Immature natural killer cell (primary cell): ENCODE measurements at regions not wholly inside any gene's neighbourhood (a gene's known extent, or its start where the extent isn't known, plus 50 kb on each side); places are given as distances from the start of the nearest gene placed in this dataset.
"Not testable (repeated sequence)": the region's sequence is repeated elsewhere in the genome, so short reads cannot be mapped to it uniquely, and the experiment has no call there.

Experiments
- DNase-seq, 3 donors: peaks; one replicate each; pipeline ENCODE4 v3.0.0; 2022; ENCODE audit warnings: mixed read lengths in 1 of 3
- H3K27ac Mint-ChIP-seq, 6 donors: one replicate each; pipeline ENCODE4 v1.8.0; 2020; ENCODE audit warnings: mixed read lengths in 6 of 6, mild to moderate bottlenecking in 5 of 6, inconsistent platforms in 4 of 6, moderate library complexity in 3 of 6
- H3K27me3 Mint-ChIP-seq, 3 donors: one replicate each; pipeline ENCODE4 v1.8.0; 2020 to 2021; ENCODE audit warnings: low read depth in 3 of 3, mild to moderate bottlenecking in 3 of 3, mixed read lengths in 3 of 3, moderate library complexity in 3 of 3, inconsistent platforms in 1 of 3
- H3K36me3 Mint-ChIP-seq, 3 donors: one replicate each; pipeline ENCODE4 v1.8.0; 2020; ENCODE audit warnings: mixed read lengths in 3 of 3, inconsistent platforms in 2 of 3, mild to moderate bottlenecking in 2 of 3
- H3K4me1 Mint-ChIP-seq, 2 donors: one replicate each; pipeline ENCODE4 v1.8.0; 2020; ENCODE audit warnings: inconsistent platforms in 2 of 2, mild to moderate bottlenecking in 2 of 2, mixed read lengths in 2 of 2, moderate library complexity in 1 of 2
- H3K4me3 Mint-ChIP-seq, 5 donors: one replicate each; pipeline ENCODE4 v1.8.0; 2020; ENCODE audit warnings: mild to moderate bottlenecking in 5 of 5, mixed read lengths in 5 of 5, inconsistent platforms in 3 of 5, moderate library complexity in 3 of 5
- H3K9me3 Mint-ChIP-seq, 6 donors: one replicate each; pipeline ENCODE4 v1.8.0; 2020; ENCODE audit warnings: mild to moderate bottlenecking in 6 of 6, mixed read lengths in 6 of 6, inconsistent platforms in 4 of 6, moderate library complexity in 3 of 6

- H3K4me1 Mint-ChIP-seq, result no peaks in the 10 kb centered on the region
- no peaks in the 10 kb centered on the region for H3K9me3 Mint-ChIP-seq
- DNase-seq, result no peak
- no peak overlapping the region for H3K27ac Mint-ChIP-seq
- H3K4me3 Mint-ChIP-seq, result no peak overlapping the region
- H3K36me3 Mint-ChIP-seq, result no peaks in the 10 kb centered on the region
- peaks cover 0 to 7% (median 4%) of the 10 kb centered on the region in 3 donors for H3K27me3 Mint-ChIP-seq
Measured at GRCh38 chr11:134850566-134850965, 438.5 kb upstream of the B3GAT1 start.

GRCh38 chr11:134849833-134850232 lies 437.8 kb upstream of the B3GAT1 start:
- H3K27me3 Mint-ChIP-seq, result peaks cover 0 to 7% (median 4%) of the 10 kb centered on the region in 3 donors
- H3K4me3 Mint-ChIP-seq, result no peak overlapping the region
- no peaks in the 10 kb centered on the region for H3K36me3 Mint-ChIP-seq
- no peaks in the 10 kb centered on the region for H3K4me1 Mint-ChIP-seq
- H3K27ac Mint-ChIP-seq, result no peak overlapping the region
- no peak for DNase-seq
- no peaks in the 10 kb centered on the region for H3K9me3 Mint-ChIP-seq

- DNase-seq, result no peak
- peaks cover 0 to 4% (median 0%) of the 10 kb centered on the region in 6 donors for H3K9me3 Mint-ChIP-seq
- peaks cover 2 to 4% (median 2%) of the 10 kb centered on the region in 3 donors for H3K27me3 Mint-ChIP-seq
- H3K4me3 Mint-ChIP-seq, result no peak overlapping the region
- no peaks in the 10 kb centered on the region for H3K36me3 Mint-ChIP-seq
- no peaks in the 10 kb centered on the region for H3K4me1 Mint-ChIP-seq
- no peak overlapping the region for H3K27ac Mint-ChIP-seq
Measured at GRCh38 chr11:134847083-134847715, 435.2 kb upstream of the B3GAT1 start.

GRCh38 chr11:134846328-134847082 lies 434.5 kb upstream of the B3GAT1 start:
- Mint-ChIP-seq H3K4me3 (no peak overlapping the region), H3K9me3 (peaks cover 0 to 4% (median 0%) of the 10 kb centered on the region in 6 donors), H3K27ac (no peak overlapping the region), H3K36me3 (no peaks in the 10 kb centered on the region), H3K27me3 (peaks cover 2 to 4% (median 2%) of the 10 kb centered on the region in 3 donors), H3K4me1 (no peaks in the 10 kb centered on the region)
- DNase-seq, result no peak

GRCh38 chr11:134845474-134846327 lies 433.7 kb upstream of the B3GAT1 start:
- Mint-ChIP-seq H3K36me3 (no peaks in the 10 kb centered on the region), H3K4me1 (no peaks in the 10 kb centered on the region), H3K27ac (no peak overlapping the region), H3K9me3 (peaks cover 0 to 4% (median 0%) of the 10 kb centered on the region in 6 donors), H3K27me3 (peaks cover 2 to 4% (median 2%) of the 10 kb centered on the region in 3 donors), H3K4me3 (no peak overlapping the region)
- no peak for DNase-seq

- Mint-ChIP-seq H3K9me3 (peaks cover 0 to 4% (median 0%) of the 10 kb centered on the region in 6 donors), H3K27ac (no peak overlapping the region), H3K4me1 (no peaks in the 10 kb centered on the region), H3K27me3 (peaks cover 0 to 4% (median 2%) of the 10 kb centered on the region in 3 donors), H3K4me3 (no peak overlapping the region), H3K36me3 (no peaks in the 10 kb centered on the region)
- DNase-seq, result no peak
Measured at GRCh38 chr11:134844838-134845237, 432.8 kb upstream of the B3GAT1 start.

- no peaks in the 10 kb centered on the region for H3K36me3 Mint-ChIP-seq
- peaks cover 0 to 4% (median 0%) of the 10 kb centered on the region in 6 donors for H3K9me3 Mint-ChIP-seq
- H3K4me3 Mint-ChIP-seq, result no peak overlapping the region
- no peak overlapping the region for H3K27ac Mint-ChIP-seq
- H3K27me3 Mint-ChIP-seq, result peaks cover 0 to 4% (median 2%) of the 10 kb centered on the region in 3 donors
- DNase-seq, result no peak
- H3K4me1 Mint-ChIP-seq, result no peaks in the 10 kb centered on the region
Measured at GRCh38 chr11:134843735-134844134, 431.7 kb upstream of the B3GAT1 start.

GRCh38 chr11:134843020-134843419 lies 431.0 kb upstream of the B3GAT1 start:
- peaks cover 0 to 4% (median 2%) of the 10 kb centered on the region in 3 donors for H3K27me3 Mint-ChIP-seq
- peaks cover 0 to 4% (median 0%) of the 10 kb centered on the region in 6 donors for H3K9me3 Mint-ChIP-seq
- no peak overlapping the region for H3K4me3 Mint-ChIP-seq
- no peak for DNase-seq
- H3K36me3 Mint-ChIP-seq, result no peaks in the 10 kb centered on the region
- no peaks in the 10 kb centered on the region for H3K4me1 Mint-ChIP-seq
- H3K27ac Mint-ChIP-seq, result no peak overlapping the region

GRCh38 chr11:134841972-134842371 lies 429.9 kb upstream of the B3GAT1 start:
- H3K4me1 Mint-ChIP-seq, result no peaks in the 10 kb centered on the region
- H3K27me3 Mint-ChIP-seq, result peaks cover 0 to 8% (median 2%) of the 10 kb centered on the region in 3 donors
- peaks cover 0 to 4% (median 0%) of the 10 kb centered on the region in 6 donors for H3K9me3 Mint-ChIP-seq
- no peak overlapping the region for H3K27ac Mint-ChIP-seq
- H3K4me3 Mint-ChIP-seq, result no peak overlapping the region
- no peak for DNase-seq
- no peaks in the 10 kb centered on the region for H3K36me3 Mint-ChIP-seq

- Mint-ChIP-seq H3K4me1 (no peaks in the 10 kb centered on the region), H3K36me3 (no peaks in the 10 kb centered on the region)
Measured at GRCh38 chr11:134841411-134841810, 429.4 kb upstream of the B3GAT1 start.

GRCh38 chr11:134840945-134841344 lies 428.9 kb upstream of the B3GAT1 start:
- Mint-ChIP-seq H3K27me3 (peaks cover 0 to 4% (median 2%) of the 10 kb centered on the region in 3 donors), H3K4me3 (no peak overlapping the region), H3K4me1 (no peaks in the 10 kb centered on the region), H3K27ac (no peak overlapping the region), H3K36me3 (no peaks in the 10 kb centered on the region), H3K9me3 (peaks cover 0 to 4% (median 0%) of the 10 kb centered on the region in 6 donors)
- no peak for DNase-seq

More at GRCh38 chr11:134841411-134841810, 429.4 kb upstream of the B3GAT1 start:
- Mint-ChIP-seq H3K9me3 (peaks cover 0 to 4% (median 0%) of the 10 kb centered on the region in 6 donors), H3K4me3 (no peak overlapping the region), H3K27me3 (peaks cover 0 to 4% (median 2%) of the 10 kb centered on the region in 3 donors), H3K27ac (no peak overlapping the region)
- no peak for DNase-seq

GRCh38 chr11:134840165-134840564 lies 428.1 kb upstream of the B3GAT1 start:
- not testable (repeated sequence) for H3K27ac Mint-ChIP-seq, H3K36me3 Mint-ChIP-seq, H3K27me3 Mint-ChIP-seq, H3K4me3 Mint-ChIP-seq, H3K4me1 Mint-ChIP-seq, H3K9me3 Mint-ChIP-seq, DNase-seq

- peaks cover 0 to 2% (median 0%) of the 10 kb centered on the region in 6 donors for H3K9me3 Mint-ChIP-seq
- peaks cover 0 to 7% (median 4%) of the 10 kb centered on the region in 3 donors for H3K27me3 Mint-ChIP-seq
- H3K27ac Mint-ChIP-seq, result no peak overlapping the region
- DNase-seq, result no peak
- H3K4me3 Mint-ChIP-seq, result no peak overlapping the region
- no peaks in the 10 kb centered on the region for H3K36me3 Mint-ChIP-seq
- H3K4me1 Mint-ChIP-seq, result no peaks in the 10 kb centered on the region
Measured at GRCh38 chr11:134838708-134839107, 426.7 kb upstream of the B3GAT1 start.

GRCh38 chr11:134837887-134838232 lies 425.8 kb upstream of the B3GAT1 start:
- Mint-ChIP-seq H3K27me3 (peaks cover 4 to 7% (median 5%) of the 10 kb centered on the region in 3 donors), H3K9me3 (no peaks in the 10 kb centered on the region)

More at GRCh38 chr11:134837887-134838232, 425.8 kb upstream of the B3GAT1 start:
- DNase-seq, result no peak
- no peak overlapping the region for H3K27ac Mint-ChIP-seq
- no peak overlapping the region for H3K4me3 Mint-ChIP-seq
- no peaks in the 10 kb centered on the region for H3K4me1 Mint-ChIP-seq
- no peaks in the 10 kb centered on the region for H3K36me3 Mint-ChIP-seq
